Loucy (cell line): ENCODE measurements at regions not wholly inside any gene's neighbourhood (a gene's known extent, or its start where the extent isn't known, plus 50 kb on each side); places are given as distances from the start of the nearest gene placed in this dataset.

ENCODE experiments used
- CTCF ChIP-seq: fragments of 200-600 bp; sonication (generic); conservative IDR thresholded peaks from 2 replicates; pipeline ENCODE4 v1.5.1; 2014; ENCODE audit warnings: mild to moderate bottlenecking, antibody characterized with exemption, low read length
- EZH2phosphoT487 ChIP-seq: fragments of 200-600 bp; IDR thresholded peaks from 2 replicates; pipeline ENCODE4 v1.6.1; 2018; ENCODE audit warnings: antibody characterized with exemption, mild to moderate bottlenecking, moderate library complexity, borderline replicate concordance

GRCh38 chr2:13195270-13195669 lies 478.5 kb downstream of the TRIB2 start:
- no peak for TF ChIP-seq CTCF
- TF ChIP-seq EZH2phosphoT487 = no peak
